ENCODE measurements at regions not wholly inside any gene's neighbourhood (a gene's known extent, or its start where the extent isn't known, plus 50 kb on each side); places are given as distances from the start of the nearest gene placed in this dataset.
"Not testable (repeated sequence)": the region's sequence is repeated elsewhere in the genome, so short reads cannot be mapped to it uniquely, and the experiment has no call there.

DNA sequence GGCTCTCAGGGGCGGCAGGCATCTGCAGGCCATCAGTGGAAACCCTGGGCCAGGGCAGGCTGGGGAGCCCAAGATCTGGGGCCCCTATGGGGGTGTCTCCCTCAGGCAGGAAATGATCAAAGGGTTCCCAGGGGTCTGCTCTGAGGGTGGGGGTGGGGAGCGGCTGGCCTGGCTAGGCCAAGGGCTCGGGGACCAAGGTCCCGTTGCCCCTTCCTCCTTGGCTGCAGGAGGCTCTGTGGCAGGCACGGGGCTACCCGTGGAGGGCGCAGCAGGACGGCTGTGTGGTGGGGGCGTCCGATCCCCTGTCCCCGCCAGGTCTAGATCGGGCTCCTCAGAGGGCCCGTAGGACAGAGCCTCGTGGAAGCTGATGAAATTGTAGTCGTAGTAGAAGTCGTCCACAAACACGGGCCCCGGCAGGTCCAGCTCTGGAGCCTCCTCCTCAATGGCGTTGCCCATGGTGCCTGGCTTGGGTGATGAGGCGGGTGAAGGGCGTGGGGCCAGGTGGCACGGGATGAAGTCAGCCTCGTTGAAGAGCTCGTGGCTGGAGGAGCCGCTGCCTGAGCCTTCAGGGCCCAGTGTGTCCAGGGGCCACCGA lies 117.8 kb upstream of the AKAP13 start:
- H3K4me3 ChIP-seq (ENCODE audit: low read depth, low read length); DNase-seq (ENCODE audit: low read depth): not testable (repeated sequence)

DNA sequence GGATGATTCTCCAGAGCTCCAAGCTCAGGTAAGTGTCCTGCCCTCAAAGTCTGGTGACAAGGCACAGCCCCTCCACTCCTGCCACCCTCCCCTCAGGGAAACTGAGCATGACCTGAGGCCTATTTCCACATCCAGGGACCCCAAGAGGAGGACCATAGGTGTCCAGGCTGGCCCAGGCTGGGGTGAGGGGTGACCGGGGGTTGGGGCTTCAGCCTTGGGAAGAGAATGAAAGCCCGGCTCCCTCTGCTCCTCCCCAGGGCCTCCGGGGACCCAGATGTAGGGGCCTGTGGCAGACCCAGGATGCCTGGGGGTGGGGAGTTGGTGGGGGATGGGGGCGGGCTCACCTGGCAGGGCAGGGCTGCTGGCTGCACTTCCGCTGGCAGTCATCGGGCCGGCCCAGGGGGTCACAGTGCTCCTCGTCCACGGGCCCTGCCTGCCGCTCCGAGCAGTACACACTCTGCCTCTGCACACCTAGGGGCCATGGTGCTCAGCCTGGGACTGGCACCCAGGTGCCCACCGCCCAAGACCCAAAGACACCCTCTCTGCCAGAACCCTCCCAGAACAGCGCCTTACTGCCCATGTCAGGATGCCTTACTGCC lies 116.5 kb upstream of the AKAP13 start:
- H3K4me3 ChIP-seq (ENCODE audit: low read depth, low read length); DNase-seq (ENCODE audit: low read depth): not testable (repeated sequence)

GRCh38 chr15:85264614-85265190 lies 115.7 kb upstream of the AKAP13 start:
- not testable (repeated sequence) for DNase-seq (ENCODE audit: low read depth); H3K4me3 ChIP-seq (ENCODE audit: low read depth, low read length)

DNA sequence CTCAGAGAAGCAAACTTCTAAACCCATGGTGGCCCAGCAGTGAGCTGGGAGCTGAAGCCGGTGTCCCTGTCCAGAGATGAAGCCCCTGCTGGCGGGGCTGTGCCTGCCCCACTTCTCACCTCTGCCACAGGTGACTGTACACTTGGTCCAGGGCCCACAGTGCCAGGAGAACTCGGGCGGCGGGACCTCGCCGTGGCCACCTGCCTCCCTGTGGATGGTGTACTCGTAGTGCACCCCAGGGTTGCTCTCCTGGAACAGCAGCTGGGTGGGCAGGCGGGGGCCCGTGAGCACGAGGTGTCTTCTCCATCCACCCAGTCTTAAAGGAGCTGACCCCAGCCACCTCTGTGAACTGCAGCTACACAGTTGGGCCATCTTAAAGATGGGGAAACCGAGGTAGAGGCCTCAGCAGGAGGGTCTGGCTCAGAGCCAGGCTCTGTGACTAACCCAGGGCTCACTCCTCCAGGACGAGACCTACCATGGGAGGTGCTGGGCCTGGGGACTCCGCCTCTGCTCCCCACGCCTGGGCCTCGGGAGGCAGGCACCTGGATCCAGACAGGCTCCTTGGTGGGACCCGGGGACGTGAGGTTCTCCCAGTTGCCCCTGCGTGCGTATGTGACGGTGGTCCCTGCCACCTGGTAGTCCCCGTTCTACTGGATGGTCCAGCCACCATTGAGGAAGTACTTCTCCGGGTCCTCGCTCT lies 113.1 kb upstream of the AKAP13 start:
- not testable (repeated sequence) for DNase-seq (ENCODE audit: low read depth); H3K4me3 ChIP-seq (ENCODE audit: low read depth, low read length)

DNA sequence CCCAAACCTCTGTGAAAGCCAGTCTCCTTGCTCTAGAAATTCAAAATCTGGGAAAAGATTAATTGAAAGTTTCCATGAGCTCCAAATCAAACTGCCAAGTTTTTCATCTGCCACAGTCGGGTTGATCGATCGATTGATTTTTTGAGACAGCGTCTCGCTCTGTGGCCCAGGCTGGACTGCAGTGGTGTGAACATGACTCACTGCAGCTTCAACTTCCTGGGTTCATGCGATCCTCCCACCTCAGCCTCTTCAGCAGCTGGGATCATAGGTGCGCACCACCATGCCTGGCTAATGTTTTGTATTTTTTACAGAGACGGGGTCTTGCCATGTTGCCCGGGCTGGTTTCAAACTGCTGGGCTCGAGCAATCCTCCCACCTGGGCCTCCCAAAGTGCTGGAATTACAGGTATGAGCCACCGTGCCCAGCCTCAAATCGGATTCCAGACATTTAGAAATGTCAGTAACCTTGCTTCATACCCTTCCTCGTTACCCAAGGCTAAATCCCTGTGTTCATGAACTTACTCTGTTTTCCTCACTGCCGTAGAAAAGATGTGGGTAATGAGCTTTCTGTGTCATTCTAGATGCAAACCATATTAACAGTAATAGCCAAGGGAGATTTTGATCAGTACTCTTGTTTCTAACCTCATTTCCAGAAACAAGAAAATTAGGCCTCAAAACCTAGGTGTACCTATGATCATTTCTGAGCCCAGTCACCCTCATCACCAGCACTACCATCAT lies 105.9 kb upstream of the AKAP13 start:
- no peak for DNase-seq (ENCODE audit: low read depth)
- no peak overlapping the region for H3K4me3 ChIP-seq (ENCODE audit: low read depth, low read length)
- no peak for TF ChIP-seq POLR2A (IDR thresholded peaks at IDR 0.05; ENCODE audit: extremely low read depth, insufficient read length)
- no peak for TF ChIP-seq MYC (IDR thresholded peaks at IDR 0.05; ENCODE audit: low read depth, low read length)
- no peak for TF ChIP-seq MAX (IDR thresholded peaks at IDR 0.05; ENCODE audit: low read depth, low read length)

DNA sequence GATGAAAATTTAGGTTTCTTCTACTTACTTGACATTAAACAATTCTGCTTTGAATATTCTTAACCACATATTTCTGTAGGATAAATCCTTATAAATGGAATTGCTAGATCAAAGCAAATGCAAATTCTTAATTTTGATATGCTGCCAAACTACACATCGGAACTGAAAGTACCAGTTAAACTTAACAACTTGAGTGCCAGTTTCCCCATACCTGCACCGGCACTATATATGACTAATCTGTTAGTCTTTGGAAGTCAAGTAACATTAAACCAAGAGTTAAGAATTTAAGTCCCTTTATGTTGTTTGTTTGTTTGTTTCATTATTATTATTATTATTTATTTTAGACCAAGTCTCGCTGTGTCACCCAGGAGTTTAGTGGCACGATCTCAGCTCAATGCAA lies 103.9 kb upstream of the AKAP13 start:
- TF ChIP-seq MAX (IDR thresholded peaks at IDR 0.05; ENCODE audit: low read depth, low read length) (no peak), POLR2A (IDR thresholded peaks at IDR 0.05; ENCODE audit: extremely low read depth, insufficient read length) (no peak), MYC (IDR thresholded peaks at IDR 0.05; ENCODE audit: low read depth, low read length) (no peak), CTCF (IDR thresholded peaks at IDR 0.05; ENCODE audit: low read depth, low read length) (no peak)
- no peak overlapping the region for H3K4me3 ChIP-seq (ENCODE audit: low read depth, low read length)
- no peak for DNase-seq (ENCODE audit: low read depth)

- no peak for TF ChIP-seq CTCF (IDR thresholded peaks at IDR 0.05; ENCODE audit: low read depth, low read length)
- TF ChIP-seq POLR2A (IDR thresholded peaks at IDR 0.05; ENCODE audit: extremely low read depth, insufficient read length), result no peak
- TF ChIP-seq MYC (IDR thresholded peaks at IDR 0.05; ENCODE audit: low read depth, low read length), result no peak
- TF ChIP-seq MAX (IDR thresholded peaks at IDR 0.05; ENCODE audit: low read depth, low read length), result no peak
- no peak for DNase-seq (ENCODE audit: low read depth)
- no peak overlapping the region for H3K4me3 ChIP-seq (ENCODE audit: low read depth, low read length)
Observed at GRCh38 chr15:85276921-85277320, 103.5 kb upstream of the AKAP13 start.

- TF ChIP-seq POLR2A (IDR thresholded peaks at IDR 0.05; ENCODE audit: extremely low read depth, insufficient read length) (no peak), CTCF (IDR thresholded peaks at IDR 0.05; ENCODE audit: low read depth, low read length) (no peak), MAX (IDR thresholded peaks at IDR 0.05; ENCODE audit: low read depth, low read length) (no peak), MYC (IDR thresholded peaks at IDR 0.05; ENCODE audit: low read depth, low read length) (no peak)
- no peak for DNase-seq (ENCODE audit: low read depth)
- H3K4me3 ChIP-seq (ENCODE audit: low read depth, low read length), result no peak overlapping the region
Observed at GRCh38 chr15:85277847-85278370, 102.5 kb upstream of the AKAP13 start.
